ENCODE measurements at regions not wholly inside any gene's neighbourhood (a gene's known extent, or its start where the extent isn't known, plus 50 kb on each side); places are given as distances from the start of the nearest gene placed in this dataset.

DNA sequence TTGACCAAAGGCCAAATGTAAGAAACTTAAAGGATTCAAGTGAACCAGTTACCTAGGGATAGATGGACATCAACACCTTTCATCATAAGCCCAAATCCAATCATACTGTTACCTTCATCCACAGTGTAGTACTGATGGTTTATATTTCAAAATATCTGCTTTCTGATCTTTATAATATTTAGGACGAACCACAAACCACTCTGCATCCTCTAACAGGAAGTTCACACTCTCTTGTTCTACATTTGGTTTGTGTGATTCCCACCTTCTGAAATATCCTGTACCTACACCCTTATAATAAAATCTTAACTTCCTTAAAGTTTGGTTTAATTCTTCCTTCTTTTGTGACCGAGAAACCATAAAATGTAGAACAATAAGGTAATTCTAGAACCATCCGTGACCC lies 535.7 kb upstream of the CHAC2 start:
- POLR2A ChIA-PET: no interaction called here
- no peak overlapping the region for H3K27ac ChIP-seq (ENCODE audit: low read depth, low read length)
- CTCF ChIA-PET: no interaction called here
- peak overlapping the region in 4 of 7 donors; percentile 23 to 67 (median 52) for H3K4me3 Mint-ChIP-seq
- H3K4me3 ChIP-seq (ENCODE audit: low read length): no peak overlapping the region
- H3K36me3 Mint-ChIP-seq: peaks cover 0 to 23% (median 0%) of the 10 kb centered on the region in 3 donors
- H3K4me1 ChIP-seq (ENCODE audit: insufficient read depth, low read length): no peaks in the 10 kb centered on the region
- DNase-seq: peak in 1 of 5 donors; percentile 2
- no peaks in the 10 kb centered on the region for H3K27me3 Mint-ChIP-seq
- no peaks in the 10 kb centered on the region for H3K9me3 ChIP-seq (ENCODE audit: low read length)
- H3K4me1 Mint-ChIP-seq: peaks cover 3 to 37% (median 29%) of the 10 kb centered on the region in 3 donors
- no peaks in the 10 kb centered on the region for H3K27me3 ChIP-seq (ENCODE audit: insufficient read depth, low read length, poor library complexity, severe bottlenecking)
- peak overlapping the region in 5 of 8 donors; percentile 13 to 81 (median 69) for H3K27ac Mint-ChIP-seq
- peaks cover 0 to 10% (median 0%) of the 10 kb centered on the region in 5 donors for H3K9me3 Mint-ChIP-seq
- H3K36me3 ChIP-seq (ENCODE audit: insufficient read depth, low read length): no peaks in the 10 kb centered on the region

DNA sequence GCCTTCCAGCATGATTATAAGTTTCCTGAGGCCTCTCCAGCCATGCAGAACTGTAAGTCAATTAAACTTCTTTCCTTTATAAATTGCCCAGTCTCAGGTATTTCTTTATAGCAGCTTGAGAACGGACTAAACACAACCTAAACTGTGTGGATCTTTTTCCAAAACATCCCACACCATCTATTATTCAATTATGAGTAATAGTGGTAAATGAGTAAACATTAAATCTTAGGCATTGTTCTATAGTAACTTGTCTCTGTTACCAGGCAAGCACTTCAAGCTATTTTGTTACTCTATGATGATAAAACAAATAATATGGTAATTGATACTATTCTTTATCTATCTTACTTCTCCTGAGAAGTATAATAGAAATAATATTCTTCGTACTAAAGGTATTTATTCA lies 536.9 kb upstream of the CHAC2 start:
- H3K9me3 Mint-ChIP-seq: peaks cover 0 to 10% (median 0%) of the 10 kb centered on the region in 5 donors
- Histone ChIP-seq H3K9me3 (ENCODE audit: low read length) (no peaks in the 10 kb centered on the region), H3K4me3 (ENCODE audit: low read length) (no peak overlapping the region), H3K27me3 (ENCODE audit: insufficient read depth, low read length, poor library complexity, severe bottlenecking) (no peaks in the 10 kb centered on the region), H3K4me1 (ENCODE audit: insufficient read depth, low read length) (no peaks in the 10 kb centered on the region), H3K27ac (ENCODE audit: low read depth, low read length) (no peak overlapping the region), H3K36me3 (ENCODE audit: insufficient read depth, low read length) (no peaks in the 10 kb centered on the region)
- peaks cover 0 to 25% (median 0%) of the 10 kb centered on the region in 3 donors for H3K36me3 Mint-ChIP-seq
- ChIA-PET POLR2A (no interaction called here), CTCF (no interaction called here)
- peak overlapping the region in 1 of 7 donors; percentile 8 for H3K4me3 Mint-ChIP-seq
- no peak for DNase-seq
- H3K4me1 Mint-ChIP-seq: peaks cover 3 to 30% (median 21%) of the 10 kb centered on the region in 3 donors
- no peaks in the 10 kb centered on the region for H3K27me3 Mint-ChIP-seq
- H3K27ac Mint-ChIP-seq: peak overlapping the region in 2 of 8 donors; percentile 14 to 69

DNA sequence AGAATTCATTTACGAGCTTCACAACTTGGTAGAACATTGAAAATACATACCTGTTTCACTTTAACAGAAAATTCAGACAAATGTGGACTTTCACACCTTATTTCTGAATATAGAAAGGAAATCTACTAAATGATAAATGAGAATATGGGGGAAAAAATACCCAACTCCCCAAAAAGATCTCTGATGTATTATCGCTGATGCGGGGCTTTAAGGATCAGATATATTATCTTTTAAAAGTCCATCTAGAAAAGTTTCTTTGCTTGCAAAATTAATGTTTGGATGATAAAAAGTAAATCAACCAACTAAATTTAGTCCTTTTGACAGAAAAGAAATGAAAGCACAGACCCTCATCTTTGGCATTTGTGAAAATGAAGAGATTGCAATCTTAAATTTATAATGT lies 540.1 kb upstream of the CHAC2 start:
- peaks cover 0 to 4% (median 0%) of the 10 kb centered on the region in 5 donors for H3K9me3 Mint-ChIP-seq
- no peak overlapping the region for H3K4me3 Mint-ChIP-seq
- H3K4me1 ChIP-seq (ENCODE audit: insufficient read depth, low read length): no peaks in the 10 kb centered on the region
- H3K4me3 ChIP-seq (ENCODE audit: low read length): no peak overlapping the region
- H3K4me1 Mint-ChIP-seq: peaks cover 3 to 19% (median 16%) of the 10 kb centered on the region in 3 donors
- H3K36me3 Mint-ChIP-seq: peaks cover 0 to 22% (median 0%) of the 10 kb centered on the region in 3 donors
- no peak for DNase-seq
- no peaks in the 10 kb centered on the region for H3K27me3 Mint-ChIP-seq
- H3K27me3 ChIP-seq (ENCODE audit: insufficient read depth, low read length, poor library complexity, severe bottlenecking): no peaks in the 10 kb centered on the region
- ChIA-PET POLR2A (no interaction called here), CTCF (no interaction called here)
- H3K9me3 ChIP-seq (ENCODE audit: low read length): no peaks in the 10 kb centered on the region
- H3K27ac ChIP-seq (ENCODE audit: low read depth, low read length): no peak overlapping the region
- no peaks in the 10 kb centered on the region for H3K36me3 ChIP-seq (ENCODE audit: insufficient read depth, low read length)
- H3K27ac Mint-ChIP-seq: no peak overlapping the region

DNA sequence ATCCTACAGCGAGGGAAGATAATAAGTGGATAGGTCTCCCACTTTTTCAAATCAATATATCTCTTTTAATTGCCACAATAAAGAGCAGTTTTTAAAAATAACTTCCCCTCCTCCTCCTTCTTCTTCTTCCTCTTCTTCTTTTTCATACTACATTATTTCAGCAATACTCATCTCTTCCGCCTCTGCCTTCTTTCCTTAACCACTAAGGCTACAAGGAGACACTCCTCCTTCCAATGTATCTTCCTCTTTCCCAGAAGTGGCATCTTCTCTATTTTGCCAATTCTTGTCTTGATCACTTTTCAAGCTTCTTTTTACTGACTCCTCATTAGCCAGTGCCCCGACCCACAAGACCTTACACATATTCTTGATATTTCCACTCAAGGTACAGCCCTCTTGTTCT lies 546.6 kb upstream of the CHAC2 start:
- Mint-ChIP-seq H3K27ac (no peak overlapping the region), H3K4me3 (no peak overlapping the region), H3K9me3 (peaks cover 2 to 13% (median 4%) of the 10 kb centered on the region in 5 donors), H3K36me3 (peaks cover 0 to 15% (median 0%) of the 10 kb centered on the region in 3 donors), H3K27me3 (no peaks in the 10 kb centered on the region), H3K4me1 (peaks cover 0 to 3% (median 3%) of the 10 kb centered on the region in 3 donors)
- H3K27ac ChIP-seq (ENCODE audit: low read depth, low read length): no peak overlapping the region
- H3K9me3 ChIP-seq (ENCODE audit: low read length): no peaks in the 10 kb centered on the region
- H3K36me3 ChIP-seq (ENCODE audit: insufficient read depth, low read length): no peaks in the 10 kb centered on the region
- no peaks in the 10 kb centered on the region for H3K4me1 ChIP-seq (ENCODE audit: insufficient read depth, low read length)
- no peaks in the 10 kb centered on the region for H3K27me3 ChIP-seq (ENCODE audit: insufficient read depth, low read length, poor library complexity, severe bottlenecking)
- ChIA-PET POLR2A (no interaction called here), CTCF (no interaction called here)
- no peak for DNase-seq
- H3K4me3 ChIP-seq (ENCODE audit: low read length): no peak overlapping the region

DNA sequence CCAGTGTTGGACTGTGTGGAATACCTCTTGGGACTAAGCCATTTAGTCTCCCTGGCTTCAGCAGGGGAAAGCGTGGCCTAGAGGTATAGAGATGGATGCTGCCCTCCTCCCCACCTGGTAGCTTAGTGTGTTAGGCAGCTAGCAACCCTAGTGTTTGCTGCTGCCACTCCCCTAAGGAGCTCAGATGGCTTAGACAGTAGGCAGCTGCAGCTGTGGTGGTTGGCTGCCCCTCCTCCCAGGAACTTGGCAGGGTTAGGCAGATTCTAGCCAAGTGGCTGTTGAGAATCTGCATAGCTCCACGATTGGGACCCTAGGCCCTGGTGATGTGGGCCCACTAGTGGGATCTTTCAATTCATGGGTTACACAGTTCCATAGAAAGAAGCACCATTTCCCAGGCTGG lies 550.4 kb upstream of the CHAC2 start:
- Mint-ChIP-seq H3K36me3 (peaks cover 0 to 22% (median 0%) of the 10 kb centered on the region in 3 donors), H3K9me3 (peaks cover 7 to 27% (median 14%) of the 10 kb centered on the region in 5 donors), H3K4me3 (no peak overlapping the region), H3K4me1 (peaks cover 0 to 3% (median 3%) of the 10 kb centered on the region in 3 donors), H3K27me3 (no peaks in the 10 kb centered on the region), H3K27ac (no peak overlapping the region)
- CTCF ChIA-PET: no interaction called here
- Histone ChIP-seq H3K4me3 (ENCODE audit: low read length) (no peak overlapping the region), H3K27me3 (ENCODE audit: insufficient read depth, low read length, poor library complexity, severe bottlenecking) (no peaks in the 10 kb centered on the region), H3K27ac (ENCODE audit: low read depth, low read length) (no peak overlapping the region), H3K36me3 (ENCODE audit: insufficient read depth, low read length) (no peaks in the 10 kb centered on the region), H3K4me1 (ENCODE audit: insufficient read depth, low read length) (no peaks in the 10 kb centered on the region), H3K9me3 (ENCODE audit: low read length) (no peaks in the 10 kb centered on the region)
- no peak for DNase-seq
- POLR2A ChIA-PET: no interaction called here

DNA sequence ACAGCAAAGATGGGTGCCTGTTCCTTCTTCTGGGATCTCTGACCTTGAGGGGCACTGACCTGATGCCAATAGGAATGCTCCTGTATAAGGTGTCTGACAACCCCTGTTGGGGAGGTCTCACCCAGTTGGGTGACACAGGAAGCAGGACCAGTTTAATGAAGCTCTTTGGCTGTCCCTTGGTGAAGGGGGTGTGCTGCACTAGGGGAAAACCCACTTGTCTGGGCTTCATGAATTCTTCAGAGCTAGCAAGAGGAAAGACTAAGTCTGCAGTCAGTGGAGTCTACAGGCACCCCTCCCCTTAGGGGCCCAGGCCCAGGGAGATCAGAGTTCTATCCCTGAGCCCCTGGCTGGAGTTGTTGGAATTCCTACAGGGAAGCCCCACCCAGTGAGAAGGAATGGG lies 550.8 kb upstream of the CHAC2 start:
- no peak for DNase-seq
- Mint-ChIP-seq H3K4me1 (peaks cover 0 to 3% (median 3%) of the 10 kb centered on the region in 3 donors), H3K27me3 (no peaks in the 10 kb centered on the region), H3K9me3 (peaks cover 7 to 30% (median 14%) of the 10 kb centered on the region in 5 donors), H3K36me3 (peaks cover 0 to 22% (median 0%) of the 10 kb centered on the region in 3 donors), H3K4me3 (peak overlapping the region in 2 of 7 donors; percentile 11 to 68), H3K27ac (peak overlapping the region in 4 of 8 donors; percentile 16 to 81 (median 54))
- H3K36me3 ChIP-seq (ENCODE audit: insufficient read depth, low read length): no peaks in the 10 kb centered on the region
- CTCF ChIA-PET: no interaction called here
- H3K27me3 ChIP-seq (ENCODE audit: insufficient read depth, low read length, poor library complexity, severe bottlenecking): no peaks in the 10 kb centered on the region
- H3K4me1 ChIP-seq (ENCODE audit: insufficient read depth, low read length): no peaks in the 10 kb centered on the region
- no peaks in the 10 kb centered on the region for H3K9me3 ChIP-seq (ENCODE audit: low read length)
- POLR2A ChIA-PET: no interaction called here
- H3K27ac ChIP-seq (ENCODE audit: low read depth, low read length): no peak overlapping the region
- no peak overlapping the region for H3K4me3 ChIP-seq (ENCODE audit: low read length)

DNA sequence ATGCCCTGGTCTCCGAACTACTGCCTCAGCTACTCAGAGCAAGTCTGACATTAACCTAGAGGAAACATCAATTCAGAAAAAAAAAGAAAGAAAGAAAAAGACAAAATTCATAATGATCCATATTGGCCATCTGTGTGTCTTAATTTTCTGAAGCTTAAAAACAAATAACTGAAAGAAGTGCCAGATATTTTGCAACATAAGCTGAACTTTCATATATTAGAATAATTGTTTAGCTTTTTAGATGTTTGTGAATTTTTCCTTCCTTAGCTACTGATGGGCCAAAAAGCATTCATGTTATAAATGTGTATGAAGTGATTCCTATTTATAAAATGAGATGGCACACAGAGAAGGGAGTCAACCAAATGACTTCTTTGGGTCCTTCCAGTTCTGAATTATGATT lies 555.0 kb upstream of the CHAC2 start:
- no peak for DNase-seq
- no peaks in the 10 kb centered on the region for H3K4me1 ChIP-seq (ENCODE audit: insufficient read depth, low read length)
- H3K27me3 ChIP-seq (ENCODE audit: insufficient read depth, low read length, poor library complexity, severe bottlenecking): no peaks in the 10 kb centered on the region
- no peaks in the 10 kb centered on the region for H3K27me3 Mint-ChIP-seq
- POLR2A ChIA-PET: no interaction called here
- H3K36me3 Mint-ChIP-seq: peaks cover 0 to 18% (median 0%) of the 10 kb centered on the region in 3 donors
- H3K9me3 Mint-ChIP-seq: peaks cover 7 to 24% (median 14%) of the 10 kb centered on the region in 5 donors
- H3K4me3 Mint-ChIP-seq: no peak overlapping the region
- H3K36me3 ChIP-seq (ENCODE audit: insufficient read depth, low read length): no peaks in the 10 kb centered on the region
- CTCF ChIA-PET: no interaction called here
- H3K9me3 ChIP-seq (ENCODE audit: low read length): no peaks in the 10 kb centered on the region
- H3K4me1 Mint-ChIP-seq: peaks cover 0 to 3% (median 3%) of the 10 kb centered on the region in 3 donors
- H3K27ac ChIP-seq (ENCODE audit: low read depth, low read length): no peak overlapping the region
- H3K4me3 ChIP-seq (ENCODE audit: low read length): no peak overlapping the region
- peak overlapping the region in 1 of 8 donors; percentile 34 for H3K27ac Mint-ChIP-seq

DNA sequence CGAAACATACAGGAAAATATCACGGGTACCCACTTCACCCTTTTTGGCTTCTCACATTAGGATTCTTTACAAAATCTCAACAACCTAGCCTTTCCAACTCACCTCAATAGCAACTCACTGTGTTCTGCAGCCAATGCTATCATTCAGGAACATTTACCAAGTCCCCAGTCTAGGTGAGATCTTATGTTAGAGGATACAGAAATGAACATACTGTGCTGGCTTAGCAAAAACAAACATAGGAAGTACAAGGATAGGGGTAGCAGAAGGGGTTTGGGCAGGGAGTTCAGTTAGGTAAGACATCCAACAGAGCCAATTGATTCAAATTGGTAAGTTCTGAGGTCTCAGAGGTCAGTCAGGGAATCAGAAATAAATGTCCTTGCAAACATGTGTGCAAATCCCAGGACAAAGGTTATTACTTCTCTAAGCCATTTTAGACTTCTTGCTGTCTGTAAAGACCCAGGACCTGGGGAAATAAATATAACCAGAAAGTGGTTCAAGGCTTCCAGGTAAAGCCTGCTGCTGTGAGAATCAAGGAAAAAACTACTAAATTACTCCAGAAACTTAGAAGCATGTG lies 556.3 kb upstream of the CHAC2 start:
- no peak overlapping the region for H3K4me3 ChIP-seq (ENCODE audit: low read length)
- no peaks in the 10 kb centered on the region for H3K27me3 ChIP-seq (ENCODE audit: insufficient read depth, low read length, poor library complexity, severe bottlenecking)
- Mint-ChIP-seq H3K4me3 (no peak overlapping the region), H3K27me3 (no peaks in the 10 kb centered on the region), H3K27ac (no peak overlapping the region), H3K9me3 (peaks cover 7 to 20% (median 10%) of the 10 kb centered on the region in 5 donors), H3K36me3 (peaks cover 0 to 15% (median 0%) of the 10 kb centered on the region in 3 donors), H3K4me1 (peaks cover 0 to under 1% (median 0%) of the 10 kb centered on the region in 3 donors)
- H3K9me3 ChIP-seq (ENCODE audit: low read length): no peaks in the 10 kb centered on the region
- H3K27ac ChIP-seq (ENCODE audit: low read depth, low read length): no peak overlapping the region
- H3K36me3 ChIP-seq (ENCODE audit: insufficient read depth, low read length): no peaks in the 10 kb centered on the region
- no peak for DNase-seq
- H3K4me1 ChIP-seq (ENCODE audit: insufficient read depth, low read length): no peaks in the 10 kb centered on the region
- ChIA-PET POLR2A (interaction anchor here (0.8 kb wide), 1 partner anchor 26 kb away, joined by 3 read pairs; no protein-coding TSS in a partner anchor), CTCF (interaction anchor here (0.9 kb wide), 1 partner anchor 11 kb away, joined by 3 read pairs; no protein-coding TSS in a partner anchor)

Measured in CD8-positive, alpha-beta memory T cell (primary cell).